ENCODE measurements at regions not wholly inside any gene's neighbourhood (a gene's known extent, or its start where the extent isn't known, plus 50 kb on each side); places are given as distances from the start of the nearest gene placed in this dataset.

- no peaks in the 10 kb centered on the region for H3K4me1 Mint-ChIP-seq
- no peak overlapping the region for H3K27ac Mint-ChIP-seq
- DNase-seq, result no peak
- no peak overlapping the region for H3K4me3 Mint-ChIP-seq
- H3K9me3 Mint-ChIP-seq, result no peaks in the 10 kb centered on the region
- no peaks in the 10 kb centered on the region for H3K36me3 Mint-ChIP-seq
- peaks cover 16% of the 10 kb centered on the region for H3K27me3 Mint-ChIP-seq
Observed at GRCh38 chr5:2324788-2325187, 426.7 kb downstream of the IRX2 start.

GRCh38 chr5:2320611-2321010 is 430.9 kb downstream of the IRX2 start:
- peaks cover 20% of the 10 kb centered on the region for H3K27me3 Mint-ChIP-seq
- no peak overlapping the region for H3K27ac Mint-ChIP-seq
- H3K4me1 Mint-ChIP-seq, result no peaks in the 10 kb centered on the region
- H3K36me3 Mint-ChIP-seq, result no peaks in the 10 kb centered on the region
- H3K4me3 Mint-ChIP-seq, result no peak overlapping the region
- no peaks in the 10 kb centered on the region for H3K9me3 Mint-ChIP-seq
- DNase-seq, result no peak

GRCh38 chr5:2317540-2317939 is 433.9 kb downstream of the IRX2 start:
- H3K36me3 Mint-ChIP-seq, result no peaks in the 10 kb centered on the region
- no peaks in the 10 kb centered on the region for H3K4me1 Mint-ChIP-seq
- peaks cover 5% of the 10 kb centered on the region for H3K9me3 Mint-ChIP-seq
- no peak overlapping the region for H3K4me3 Mint-ChIP-seq
- peaks cover 13% of the 10 kb centered on the region for H3K27me3 Mint-ChIP-seq
- H3K27ac Mint-ChIP-seq, result no peak overlapping the region
- no peak for DNase-seq

DNA sequence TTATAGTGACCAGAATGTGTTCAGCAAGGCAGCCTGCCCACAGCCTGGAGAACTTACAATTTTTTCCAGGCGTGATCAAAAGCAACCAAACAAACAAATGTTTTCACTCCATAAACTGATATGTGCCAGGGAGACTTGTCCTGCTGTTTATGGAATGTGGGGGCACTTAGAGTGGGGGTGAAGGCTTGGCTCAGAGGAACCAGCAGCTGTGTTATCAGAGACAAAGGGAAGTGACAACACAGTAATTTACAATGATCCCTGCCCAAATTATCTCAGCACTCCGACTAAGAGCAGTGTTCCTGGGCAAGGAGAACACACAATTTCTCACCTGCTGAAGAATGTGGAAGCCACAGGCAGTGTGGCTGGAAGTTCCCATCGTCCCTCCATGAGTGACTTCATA is 429.1 kb upstream of the IRX4 start:
- H3K4me3 Mint-ChIP-seq, result no peak overlapping the region
- DNase-seq, result no peak
- no peak overlapping the region for H3K27ac Mint-ChIP-seq
- peaks cover 5% of the 10 kb centered on the region for H3K9me3 Mint-ChIP-seq
- H3K36me3 Mint-ChIP-seq, result no peaks in the 10 kb centered on the region
- no peaks in the 10 kb centered on the region for H3K4me1 Mint-ChIP-seq
- no peaks in the 10 kb centered on the region for H3K27me3 Mint-ChIP-seq

DNA sequence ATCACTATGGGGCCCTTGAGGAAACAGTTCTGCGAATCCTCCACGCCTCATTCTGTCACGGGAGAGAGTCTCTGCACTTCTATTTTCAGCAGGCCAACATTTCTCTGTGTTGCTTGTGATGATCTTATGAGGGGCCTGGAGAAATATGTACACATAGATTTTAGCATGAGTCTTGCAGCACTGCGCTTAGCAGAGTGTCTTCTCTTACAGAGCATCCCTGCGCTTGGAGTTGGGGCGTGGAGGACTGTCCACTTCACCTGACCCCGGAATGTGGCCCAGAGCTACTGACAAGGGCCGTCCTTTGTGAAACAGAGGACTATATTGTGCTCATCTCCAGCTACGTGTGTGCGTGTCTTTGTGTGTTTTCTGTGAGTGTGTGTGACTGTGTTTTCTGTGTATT is 428.2 kb upstream of the IRX4 start:
- Mint-ChIP-seq H3K27ac (no peak overlapping the region), H3K36me3 (no peaks in the 10 kb centered on the region), H3K4me1 (no peaks in the 10 kb centered on the region), H3K4me3 (no peak overlapping the region), H3K9me3 (peaks cover 5% of the 10 kb centered on the region), H3K27me3 (no peaks in the 10 kb centered on the region)
- no peak for DNase-seq

DNA sequence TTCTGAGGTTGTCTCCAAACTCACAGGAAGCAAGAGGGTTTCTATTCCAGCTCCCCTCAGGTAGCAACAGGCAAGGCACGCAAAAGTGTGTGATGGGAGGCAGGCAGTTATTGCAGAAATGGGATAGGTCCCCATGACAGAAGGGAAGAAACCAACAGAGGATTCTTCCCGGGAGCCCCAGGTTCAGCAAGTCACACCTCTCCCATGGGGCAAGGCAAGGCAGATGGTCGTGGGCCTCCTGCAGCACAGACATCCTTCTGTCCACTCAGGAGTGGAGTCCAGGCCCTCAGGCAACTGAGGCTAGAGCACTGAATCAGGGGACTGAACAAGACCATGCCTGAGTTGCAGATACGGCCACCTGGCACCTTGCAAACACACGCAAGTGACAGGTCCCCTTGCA is 424.9 kb upstream of the IRX4 start:
- no peaks in the 10 kb centered on the region for H3K4me1 Mint-ChIP-seq
- no peak overlapping the region for H3K27ac Mint-ChIP-seq
- H3K9me3 Mint-ChIP-seq, result no peaks in the 10 kb centered on the region
- no peaks in the 10 kb centered on the region for H3K27me3 Mint-ChIP-seq
- no peaks in the 10 kb centered on the region for H3K36me3 Mint-ChIP-seq
- no peak for DNase-seq
- no peak overlapping the region for H3K4me3 Mint-ChIP-seq

DNA sequence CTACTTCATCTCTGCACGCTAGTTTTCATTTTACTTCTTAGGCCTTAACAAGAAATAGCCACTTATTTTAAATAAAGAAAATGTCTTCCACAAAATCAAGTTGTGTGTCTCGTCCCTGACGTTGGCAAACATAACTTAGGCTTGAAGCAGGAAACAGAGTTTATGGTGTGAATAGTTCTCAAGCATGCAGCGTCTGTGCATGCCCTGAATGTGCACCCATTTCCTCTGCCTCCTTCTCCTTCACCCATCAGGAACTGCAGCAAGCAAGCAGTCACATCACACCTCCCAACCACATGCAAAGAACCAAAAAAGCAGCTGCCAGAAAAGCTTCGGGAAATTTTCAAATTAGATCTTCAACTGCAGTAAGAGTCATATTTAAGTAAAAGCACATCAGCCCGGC is 424.0 kb upstream of the IRX4 start:
- Mint-ChIP-seq H3K9me3 (no peaks in the 10 kb centered on the region), H3K4me1 (no peaks in the 10 kb centered on the region), H3K27ac (no peak overlapping the region), H3K4me3 (no peak overlapping the region), H3K36me3 (no peaks in the 10 kb centered on the region), H3K27me3 (peaks cover 2% of the 10 kb centered on the region)
- no peak for DNase-seq

DNA sequence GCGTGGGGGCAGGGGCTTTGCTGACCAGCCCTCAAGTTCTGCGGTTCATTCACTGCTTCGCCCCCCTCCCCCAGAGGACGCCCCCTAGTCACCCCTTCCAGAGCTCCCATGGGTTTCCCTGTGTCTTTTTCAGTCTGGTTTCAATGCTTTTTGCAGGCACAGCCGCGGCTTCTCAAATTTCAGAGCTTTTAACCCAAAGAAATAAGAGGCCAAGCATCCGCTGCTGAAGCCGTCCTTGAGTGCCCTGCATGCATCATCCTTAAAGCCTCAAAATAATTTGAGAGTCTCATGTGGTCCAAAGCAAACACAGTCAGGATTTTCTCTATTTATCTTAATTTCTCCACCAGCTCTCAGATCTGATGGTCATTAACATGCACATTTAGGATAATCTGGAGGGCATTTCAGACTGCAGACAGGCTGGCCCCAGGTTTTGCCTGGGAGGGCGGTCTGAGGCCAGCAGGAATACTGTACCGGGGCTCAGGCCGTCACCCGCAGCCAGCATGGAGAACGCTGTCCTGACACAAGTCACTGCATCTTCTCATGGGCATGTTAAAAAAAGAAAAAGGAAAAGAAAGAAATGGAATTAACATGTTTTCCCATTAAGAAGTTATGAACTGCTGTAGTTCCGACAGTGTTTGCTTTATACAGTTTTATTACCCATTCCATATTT is 420.8 kb upstream of the IRX4 start:
- Mint-ChIP-seq H3K9me3 (no peaks in the 10 kb centered on the region), H3K4me3 (no peak overlapping the region), H3K4me1 (no peaks in the 10 kb centered on the region), H3K36me3 (no peaks in the 10 kb centered on the region), H3K27ac (no peak overlapping the region), H3K27me3 (peaks cover 5% of the 10 kb centered on the region)
- no peak for DNase-seq

- Mint-ChIP-seq H3K9me3 (no peaks in the 10 kb centered on the region), H3K27me3 (peaks cover 5% of the 10 kb centered on the region), H3K27ac (no peak overlapping the region), H3K4me3 (no peak overlapping the region), H3K36me3 (no peaks in the 10 kb centered on the region), H3K4me1 (no peaks in the 10 kb centered on the region)
- DNase-seq, result no peak
Observed at GRCh38 chr5:2302169-2302568, 419.4 kb upstream of the IRX4 start.

DNA sequence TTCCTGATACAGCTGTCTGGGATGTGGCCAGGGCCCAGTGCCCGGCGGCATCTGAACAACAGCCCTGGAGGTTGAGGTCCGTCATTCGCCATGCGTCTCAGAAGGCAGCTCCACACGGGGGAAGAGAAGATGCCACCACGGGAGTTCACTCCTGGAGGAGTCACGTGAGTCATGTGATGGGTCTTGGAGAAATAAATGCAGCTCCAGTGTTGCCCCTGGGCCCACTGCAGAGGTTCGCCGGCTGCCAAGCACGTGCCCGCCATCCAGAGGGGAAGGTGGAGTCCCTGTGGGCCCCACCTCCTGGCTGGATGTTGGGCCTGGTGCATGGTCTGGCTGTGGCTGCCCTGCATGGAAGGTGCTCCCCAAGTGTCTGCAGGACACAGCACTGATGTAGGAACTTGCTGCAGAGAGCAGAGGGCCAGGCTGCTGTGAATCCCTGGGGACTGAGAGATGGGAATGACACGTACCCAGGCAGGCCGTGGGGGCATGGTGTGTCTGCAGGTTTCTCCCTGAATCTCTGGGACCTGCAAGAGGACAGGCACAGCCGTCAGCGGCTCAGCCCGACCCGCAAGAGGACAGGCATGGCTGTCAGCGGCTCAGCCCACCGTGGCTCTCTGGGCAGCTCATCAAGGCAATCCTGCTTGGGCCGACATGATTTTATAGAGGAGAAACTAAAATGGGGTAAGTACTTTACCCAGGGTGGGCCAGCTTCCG is 418.3 kb upstream of the IRX4 start:
- no peaks in the 10 kb centered on the region for H3K4me1 Mint-ChIP-seq
- H3K4me3 Mint-ChIP-seq, result no peak overlapping the region
- H3K9me3 Mint-ChIP-seq, result no peaks in the 10 kb centered on the region
- no peak for DNase-seq
- peaks cover 5% of the 10 kb centered on the region for H3K27me3 Mint-ChIP-seq
- no peak overlapping the region for H3K27ac Mint-ChIP-seq
- no peaks in the 10 kb centered on the region for H3K36me3 Mint-ChIP-seq

DNA sequence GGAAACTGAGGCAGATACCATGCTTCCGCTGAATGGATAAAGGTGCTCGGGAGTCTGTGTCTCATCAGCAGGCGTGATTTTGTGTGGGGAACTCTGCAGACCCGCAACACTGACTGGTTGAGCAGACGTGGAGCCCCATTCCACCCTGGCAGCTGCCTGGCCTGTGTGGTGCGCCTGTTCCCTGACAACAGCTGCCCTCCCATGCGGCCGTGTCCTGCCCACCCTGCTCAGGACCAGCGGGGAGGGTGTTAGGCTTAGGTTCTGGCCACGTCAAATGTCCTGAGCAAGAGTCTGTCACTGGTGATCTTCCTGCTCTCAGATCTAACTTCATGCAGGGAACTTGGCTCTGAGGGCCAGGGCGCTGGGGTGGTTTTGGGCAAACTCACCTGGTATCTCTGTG is 417.7 kb upstream of the IRX4 start:
- Mint-ChIP-seq H3K4me1 (no peaks in the 10 kb centered on the region), H3K36me3 (no peaks in the 10 kb centered on the region), H3K9me3 (no peaks in the 10 kb centered on the region), H3K27ac (no peak overlapping the region), H3K4me3 (no peak overlapping the region), H3K27me3 (peaks cover 5% of the 10 kb centered on the region)
- no peak for DNase-seq

DNA sequence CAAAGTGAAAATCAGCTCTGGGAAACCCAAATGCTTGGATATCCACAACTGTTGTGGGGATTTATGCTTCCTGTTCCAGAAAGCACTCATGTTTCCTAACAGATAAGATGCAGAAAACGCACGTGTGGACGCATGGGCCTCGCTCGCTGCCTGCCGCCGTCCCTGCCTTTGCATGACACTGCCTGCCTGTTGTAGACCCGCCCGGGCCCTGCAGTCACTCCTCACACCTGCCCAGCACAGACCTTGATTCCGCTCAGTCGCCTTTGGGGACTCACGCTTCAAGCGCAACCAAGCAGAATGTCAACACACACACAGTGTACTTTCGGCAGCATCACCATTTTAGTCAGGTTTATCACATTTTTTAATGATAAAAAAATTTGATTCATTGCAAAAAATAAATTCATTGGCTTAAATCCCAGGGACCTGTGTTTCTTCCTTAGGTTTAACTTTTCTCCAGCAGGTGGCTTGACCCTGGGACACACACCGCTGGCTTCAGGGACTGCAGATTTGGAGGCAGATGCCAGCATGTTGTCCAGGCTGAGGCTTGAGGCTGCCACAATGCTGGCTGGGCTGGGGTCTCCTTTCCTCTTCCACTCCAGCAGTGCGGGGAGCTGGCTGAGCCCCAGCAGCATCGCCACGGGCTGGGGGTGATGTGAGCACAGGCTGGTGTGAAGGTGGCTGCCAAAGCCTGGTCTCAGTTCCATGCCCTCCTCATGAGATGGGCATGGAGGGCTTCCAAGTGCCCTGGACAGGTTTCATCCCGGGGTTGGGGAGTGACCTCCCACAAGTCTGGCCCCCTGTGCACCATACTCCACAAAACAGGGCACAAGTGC is 416.9 kb upstream of the IRX4 start:
- H3K36me3 Mint-ChIP-seq, result no peaks in the 10 kb centered on the region
- no peaks in the 10 kb centered on the region for H3K4me1 Mint-ChIP-seq
- H3K4me3 Mint-ChIP-seq, result no peak overlapping the region
- no peak overlapping the region for H3K27ac Mint-ChIP-seq
- H3K9me3 Mint-ChIP-seq, result no peaks in the 10 kb centered on the region
- peaks cover 5% of the 10 kb centered on the region for H3K27me3 Mint-ChIP-seq
- DNase-seq, result no peak

DNA sequence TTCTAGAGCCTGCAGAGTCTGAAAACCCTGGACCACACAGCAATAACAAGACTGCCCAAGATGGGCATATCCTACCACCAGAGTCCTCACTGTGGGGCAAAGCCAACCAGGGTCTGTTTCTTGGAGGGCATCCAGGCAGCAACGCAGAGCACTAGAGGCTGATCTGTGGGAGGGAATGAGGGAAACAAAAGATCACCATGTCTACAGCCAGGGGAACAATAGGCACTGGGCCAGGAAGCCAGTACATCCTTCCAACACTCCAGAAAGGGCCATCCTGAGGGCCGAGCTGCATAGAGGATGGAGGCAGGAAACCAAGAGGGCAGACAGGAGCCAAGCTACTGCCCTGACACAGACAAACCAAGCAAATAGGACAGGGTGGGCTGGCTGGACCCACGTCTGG is 416.1 kb upstream of the IRX4 start:
- Mint-ChIP-seq H3K27ac (no peak overlapping the region), H3K36me3 (no peaks in the 10 kb centered on the region), H3K4me3 (no peak overlapping the region), H3K27me3 (peaks cover 5% of the 10 kb centered on the region), H3K4me1 (no peaks in the 10 kb centered on the region), H3K9me3 (no peaks in the 10 kb centered on the region)
- no peak for DNase-seq

- Mint-ChIP-seq H3K4me1 (no peaks in the 10 kb centered on the region), H3K4me3 (no peak overlapping the region), H3K27me3 (peaks cover 5% of the 10 kb centered on the region), H3K9me3 (no peaks in the 10 kb centered on the region), H3K36me3 (no peaks in the 10 kb centered on the region), H3K27ac (no peak overlapping the region)
- no peak for DNase-seq
Observed at GRCh38 chr5:2297991-2298390, 415.3 kb upstream of the IRX4 start.

GRCh38 chr5:2295476-2295875 is 412.8 kb upstream of the IRX4 start:
- no peak for DNase-seq
- H3K27me3 Mint-ChIP-seq, result no peaks in the 10 kb centered on the region
- no peak overlapping the region for H3K27ac Mint-ChIP-seq
- H3K9me3 Mint-ChIP-seq, result no peaks in the 10 kb centered on the region
- no peak overlapping the region for H3K4me3 Mint-ChIP-seq
- H3K4me1 Mint-ChIP-seq, result no peaks in the 10 kb centered on the region
- H3K36me3 Mint-ChIP-seq, result no peaks in the 10 kb centered on the region

All from activated naive CD8-positive, alpha-beta T cell treated with anti-CD3 and anti-CD28 coated beads for 36 hours (primary cell).